Fibroblast of pulmonary artery (primary cell): ENCODE measurements at regions not wholly inside any gene's neighbourhood (a gene's known extent, or its start where the extent isn't known, plus 50 kb on each side); places are given as distances from the start of the nearest gene placed in this dataset.

Source experiments
- DNase-seq: peaks from one replicate; pipeline ENCODE4 v3.0.0-alpha.2; 2010; ENCODE audit warnings: low read depth
- H3K4me3 ChIP-seq: replicated peaks from 2 replicates; pipeline ENCODE4 v1.5.1; 2011; ENCODE audit warnings: low read depth, mild to moderate bottlenecking, control low read depth, low read length, moderate library complexity
- CTCF ChIP-seq: IDR thresholded peaks from 2 replicates; pipeline ENCODE4 v1.5.1; 2011; ENCODE audit warnings: mild to moderate bottlenecking, control low read depth, low read length, inconsistent platforms; ENCODE audit errors: missing control alignments

- DNase-seq, result peak; percentile 8
- TF ChIP-seq CTCF, result no peak
- no peak overlapping the region for H3K4me3 ChIP-seq
Observed at GRCh38 chr11:120055646-120056045, 82.3 kb downstream of the TRIM29 start.

GRCh38 chr11:120054753-120055045, 83.2 kb downstream of the TRIM29 start:
- no peak for TF ChIP-seq CTCF
- DNase-seq, result no peak

GRCh38 chr11:120054016-120054752, 83.7 kb downstream of the TRIM29 start:
- no peak for DNase-seq
- no peak for TF ChIP-seq CTCF
- H3K4me3 ChIP-seq, result no peak overlapping the region

More at GRCh38 chr11:120054753-120055045, 83.2 kb downstream of the TRIM29 start:
- H3K4me3 ChIP-seq, result no peak overlapping the region

- no peak for TF ChIP-seq CTCF
- no peak overlapping the region for H3K4me3 ChIP-seq
- DNase-seq, result no peak
Observed at GRCh38 chr11:120052196-120052775, 85.6 kb downstream of the TRIM29 start.

- peak; percentile 1 for DNase-seq
- no peak overlapping the region for H3K4me3 ChIP-seq
- no peak for TF ChIP-seq CTCF
Observed at GRCh38 chr11:120044011-120044675, 93.8 kb downstream of the TRIM29 start.

GRCh38 chr11:120043328-120043945, 94.5 kb downstream of the TRIM29 start:
- TF ChIP-seq CTCF, result no peak
- DNase-seq, result no peak

More at GRCh38 chr11:120043328-120043945, 94.5 kb downstream of the TRIM29 start:
- H3K4me3 ChIP-seq, result no peak overlapping the region
